HG03457 (cell line): ENCODE measurements at regions not wholly inside any gene's neighbourhood (a gene's known extent, or its start where the extent isn't known, plus 50 kb on each side); places are given as distances from the start of the nearest gene placed in this dataset.

Experiments
- ATAC-seq: cut with Tn5 transposase; IDR thresholded peaks from one replicate; pipeline ENCODE4 v1.9.1; 2021; ENCODE audit warnings: moderate number of reproducible peaks; ENCODE audit not compliant: unreplicated experiment

GRCh38 chr5:158380661-158381060, 521.7 kb upstream of the CLINT1 start:
- no peak for ATAC-seq

DNA sequence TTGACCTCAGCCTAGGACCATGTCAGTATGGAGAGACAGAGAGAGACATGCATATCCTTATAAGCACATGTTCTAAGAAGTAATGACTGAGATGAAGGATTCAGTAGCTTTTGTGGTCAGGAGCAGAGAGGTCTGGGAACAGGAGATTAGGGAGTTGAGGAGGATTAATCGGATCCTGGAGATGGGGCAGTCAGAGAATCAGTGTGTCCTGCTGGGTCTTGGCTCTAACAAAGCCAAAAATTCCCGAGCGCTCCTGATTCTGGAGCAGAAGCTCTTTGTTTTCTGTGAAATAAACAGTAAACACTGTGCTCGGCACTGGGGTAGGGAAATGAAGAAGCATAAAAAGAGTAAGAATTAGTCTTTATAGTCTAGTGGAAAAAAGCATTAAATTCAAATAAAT, 520.0 kb upstream of the CLINT1 start:
- no peak for ATAC-seq

DNA sequence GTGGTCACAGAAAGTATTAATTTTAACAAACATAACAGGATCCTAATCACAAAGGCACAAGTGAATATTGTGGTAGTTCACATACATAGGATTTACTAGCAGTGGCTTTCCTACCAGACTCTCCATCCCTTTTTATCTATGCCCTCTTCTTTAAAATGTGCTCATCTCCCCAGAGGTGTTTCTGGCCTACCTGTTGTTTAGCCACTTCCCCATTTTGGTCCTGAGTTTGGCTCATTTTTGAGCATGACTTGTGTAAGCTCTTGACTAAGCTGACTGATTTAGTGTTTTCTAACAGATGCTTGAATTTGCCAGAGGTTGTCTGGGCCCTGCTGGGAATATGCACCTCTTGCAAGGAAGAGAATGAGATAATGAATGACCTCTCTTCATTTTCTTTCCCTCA, 517.7 kb upstream of the CLINT1 start:
- ATAC-seq = no peak

DNA sequence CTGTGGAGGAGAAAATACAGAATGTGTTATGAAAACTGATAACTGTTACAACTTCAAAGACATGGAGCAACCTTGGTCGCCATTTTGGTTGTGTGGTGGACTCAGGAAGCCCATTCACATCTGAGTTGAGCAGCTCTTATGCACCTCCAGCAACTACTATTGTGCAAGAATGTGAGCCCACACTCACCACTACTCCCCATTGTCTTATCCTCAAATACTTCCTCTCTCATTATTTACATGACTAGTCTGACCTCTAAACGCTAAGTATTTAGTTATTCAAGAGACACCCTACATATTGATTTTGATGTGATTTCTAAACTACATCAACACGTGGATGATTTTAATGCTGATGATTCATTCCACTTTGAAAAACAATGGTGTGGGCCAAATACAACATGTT, 516.6 kb upstream of the CLINT1 start:
- no peak for ATAC-seq

GRCh38 chr5:158373608-158374395, 514.9 kb upstream of the CLINT1 start:
- ATAC-seq = no peak

GRCh38 chr5:158369241-158369640, 510.3 kb upstream of the CLINT1 start:
- no peak for ATAC-seq

DNA sequence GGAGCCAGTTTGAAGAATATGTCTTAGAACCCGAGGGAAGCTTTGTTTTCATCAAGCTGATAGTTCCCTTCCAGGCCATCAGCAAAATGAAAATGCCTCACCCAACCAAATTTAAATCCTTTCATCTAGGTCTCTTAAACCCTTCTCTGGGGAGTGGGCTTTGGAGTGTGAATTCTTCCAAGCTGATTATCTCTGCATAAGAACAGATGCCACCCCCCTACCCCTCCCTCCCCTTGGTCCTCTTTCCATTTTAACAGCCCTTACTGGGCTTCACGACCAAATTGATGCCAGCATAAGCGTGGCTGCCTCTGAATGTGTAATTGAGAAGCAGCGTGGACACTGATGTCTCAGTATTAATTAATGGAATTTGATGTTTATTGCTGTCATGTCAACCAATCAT, 509.7 kb upstream of the CLINT1 start:
- no peak for ATAC-seq

DNA sequence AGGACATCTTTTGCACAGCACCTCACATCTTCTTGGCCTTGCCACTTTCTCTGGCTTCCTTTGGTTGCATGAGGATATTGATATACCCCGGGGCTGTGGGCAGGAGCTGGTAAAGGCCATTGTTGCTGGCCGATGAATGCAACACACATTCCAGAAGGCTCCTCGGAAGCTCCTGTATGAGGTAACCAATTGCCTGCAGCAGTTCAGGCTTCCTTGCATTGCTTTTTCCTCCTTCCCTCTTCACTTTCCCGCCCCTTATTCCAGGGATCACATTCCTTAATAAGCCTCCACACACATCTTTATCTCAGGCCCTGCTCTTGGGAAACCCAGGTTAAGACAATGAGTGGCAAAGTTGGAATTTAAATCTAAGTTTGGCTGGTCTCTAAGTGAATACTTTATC, 505.4 kb upstream of the CLINT1 start:
- ATAC-seq = no peak

GRCh38 chr5:158354958-158355357, 496.0 kb upstream of the CLINT1 start:
- no peak for ATAC-seq

- no peak for ATAC-seq
Observed at GRCh38 chr5:158351485-158352125, 492.7 kb upstream of the CLINT1 start.

GRCh38 chr5:158349987-158350386, 491.0 kb upstream of the CLINT1 start:
- ATAC-seq = no peak

DNA sequence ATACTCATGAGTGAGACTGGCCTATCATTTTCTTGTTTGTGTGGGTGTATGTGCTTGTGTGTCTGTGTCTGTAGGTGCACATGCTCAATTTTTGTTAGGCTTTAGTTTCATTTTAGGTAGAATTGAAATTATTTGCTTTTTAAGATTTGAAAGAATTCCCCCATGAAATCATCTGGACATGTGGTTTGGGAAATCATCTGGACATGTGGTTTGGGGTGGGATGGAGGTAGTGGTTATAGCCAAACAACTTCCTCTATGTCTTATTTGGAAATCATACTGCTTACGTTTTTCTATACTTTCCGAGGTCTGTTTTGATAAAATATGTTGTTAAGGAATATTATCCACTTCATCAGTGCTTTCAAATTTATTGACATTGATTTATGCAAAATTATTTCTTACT, 485.4 kb upstream of the CLINT1 start:
- ATAC-seq = no peak

DNA sequence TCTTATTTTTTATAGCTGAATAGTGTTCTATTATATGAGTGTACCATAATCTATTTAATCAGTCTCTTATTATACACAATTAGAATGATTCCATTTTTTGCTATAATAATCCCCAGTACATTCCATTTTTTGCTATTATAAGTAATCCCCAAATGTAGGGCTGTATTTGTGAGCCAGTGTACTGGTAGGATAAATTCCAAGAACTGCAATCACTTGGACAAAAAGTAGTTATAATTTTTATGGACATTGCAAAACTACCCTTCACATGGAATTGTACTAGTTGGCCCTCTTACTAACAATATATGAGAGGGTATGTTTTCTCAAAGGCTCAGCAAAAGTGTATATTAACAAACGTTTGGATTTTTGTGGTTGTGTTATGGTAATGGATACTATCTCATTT, 481.7 kb upstream of the CLINT1 start:
- ATAC-seq = no peak

DNA sequence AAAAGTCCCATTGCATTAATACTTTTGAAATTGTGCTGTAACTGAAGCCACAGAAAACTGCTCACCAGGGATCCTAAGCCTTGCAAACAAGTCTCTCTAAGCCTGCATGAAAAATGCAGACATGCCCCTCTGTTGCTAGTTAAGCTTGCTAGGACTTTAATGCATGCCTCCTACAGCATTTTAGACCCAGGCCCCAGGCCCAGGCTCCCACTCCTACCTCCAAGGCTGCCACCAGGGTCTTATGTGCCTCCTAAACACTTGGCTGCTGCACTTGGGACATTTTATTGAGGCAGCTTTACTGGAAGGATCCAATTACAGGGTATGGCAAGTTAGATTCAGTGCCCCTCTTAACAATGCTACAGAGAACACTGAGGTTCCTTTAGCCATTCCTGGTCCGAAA, 467.3 kb upstream of the CLINT1 start:
- no peak for ATAC-seq

DNA sequence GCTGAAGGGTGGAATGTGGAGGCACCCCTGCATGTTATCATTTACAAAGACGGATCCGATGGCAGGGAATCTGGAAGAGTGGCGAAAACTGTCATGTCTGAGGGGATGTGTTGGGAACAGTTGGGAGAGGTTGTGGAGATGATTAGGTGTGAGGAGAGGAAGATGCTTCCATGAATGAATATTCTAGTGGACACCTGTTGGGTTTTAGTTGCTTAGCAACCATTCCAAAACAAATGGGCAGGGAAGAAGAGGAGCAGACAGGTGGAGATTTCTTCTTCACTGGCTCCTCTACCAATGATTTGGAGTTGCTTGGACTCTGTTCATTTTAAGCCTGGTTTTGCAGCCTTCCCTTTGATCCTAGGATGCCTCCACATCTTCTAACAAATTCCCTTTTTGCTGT, 465.3 kb upstream of the CLINT1 start:
- no peak for ATAC-seq

DNA sequence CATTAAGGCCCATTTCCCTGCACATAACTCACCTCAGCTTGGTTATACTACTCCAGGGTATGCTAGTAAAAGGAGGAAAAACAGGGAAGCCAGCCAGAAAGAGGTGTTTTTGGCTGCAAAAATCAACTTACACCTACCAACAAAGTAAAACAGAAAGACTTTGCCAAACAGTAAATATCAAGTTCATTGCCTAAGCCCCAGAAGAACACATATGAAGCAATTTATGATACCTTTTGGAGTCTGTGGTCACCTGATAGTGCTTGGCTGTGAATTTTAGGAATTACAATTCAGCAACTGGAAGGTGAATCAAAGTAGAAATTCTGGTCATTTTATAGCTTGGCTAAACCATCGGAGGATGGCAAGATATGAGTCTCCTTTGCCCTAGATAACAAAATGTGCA, 463.7 kb upstream of the CLINT1 start:
- ATAC-seq = no peak

DNA sequence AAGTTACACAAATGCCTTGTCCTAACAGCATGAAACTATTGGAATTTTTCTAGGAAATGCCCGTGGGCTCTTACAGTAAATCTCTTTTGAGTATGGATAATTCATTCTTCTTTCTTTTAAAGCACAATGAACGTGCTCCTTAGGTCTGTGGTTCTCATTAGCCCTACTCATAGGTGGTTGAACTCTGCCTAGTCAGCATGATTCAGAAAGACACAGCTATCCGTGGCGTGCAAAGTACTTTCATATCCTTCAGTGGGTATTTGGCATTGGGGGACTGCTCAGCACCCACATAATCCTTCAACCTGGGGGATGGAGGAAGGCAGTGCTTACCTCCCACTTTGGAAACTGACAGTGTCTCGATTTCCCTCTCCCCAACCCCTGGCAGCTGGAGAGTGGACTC, 462.0 kb upstream of the CLINT1 start:
- ATAC-seq = no peak

DNA sequence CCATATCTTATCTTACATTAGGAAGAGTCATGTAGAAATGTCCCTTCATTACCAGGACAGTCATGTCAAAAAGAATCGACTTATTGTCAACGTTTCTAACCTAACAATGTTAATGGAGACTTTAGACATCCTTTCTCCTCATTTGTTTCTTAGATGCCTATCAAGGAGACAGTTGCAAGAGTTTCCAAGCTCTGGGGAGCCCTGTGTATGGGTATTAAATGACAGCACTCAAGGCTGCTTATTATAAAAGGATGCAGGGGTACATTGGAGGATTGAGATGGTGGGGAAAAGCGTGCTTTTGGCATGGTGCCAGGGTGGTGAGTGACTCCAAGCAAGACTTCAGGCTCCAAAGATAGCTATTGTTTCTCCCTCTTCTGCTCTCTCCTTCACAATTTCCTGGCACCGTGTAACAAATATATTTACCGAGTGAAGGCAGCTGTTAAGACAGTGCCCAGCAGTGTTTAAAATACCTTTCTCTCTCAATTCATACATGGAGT, 461.3 kb upstream of the CLINT1 start:
- no peak for ATAC-seq

GRCh38 chr5:158317507-158317906, 458.6 kb upstream of the CLINT1 start:
- ATAC-seq = no peak

DNA sequence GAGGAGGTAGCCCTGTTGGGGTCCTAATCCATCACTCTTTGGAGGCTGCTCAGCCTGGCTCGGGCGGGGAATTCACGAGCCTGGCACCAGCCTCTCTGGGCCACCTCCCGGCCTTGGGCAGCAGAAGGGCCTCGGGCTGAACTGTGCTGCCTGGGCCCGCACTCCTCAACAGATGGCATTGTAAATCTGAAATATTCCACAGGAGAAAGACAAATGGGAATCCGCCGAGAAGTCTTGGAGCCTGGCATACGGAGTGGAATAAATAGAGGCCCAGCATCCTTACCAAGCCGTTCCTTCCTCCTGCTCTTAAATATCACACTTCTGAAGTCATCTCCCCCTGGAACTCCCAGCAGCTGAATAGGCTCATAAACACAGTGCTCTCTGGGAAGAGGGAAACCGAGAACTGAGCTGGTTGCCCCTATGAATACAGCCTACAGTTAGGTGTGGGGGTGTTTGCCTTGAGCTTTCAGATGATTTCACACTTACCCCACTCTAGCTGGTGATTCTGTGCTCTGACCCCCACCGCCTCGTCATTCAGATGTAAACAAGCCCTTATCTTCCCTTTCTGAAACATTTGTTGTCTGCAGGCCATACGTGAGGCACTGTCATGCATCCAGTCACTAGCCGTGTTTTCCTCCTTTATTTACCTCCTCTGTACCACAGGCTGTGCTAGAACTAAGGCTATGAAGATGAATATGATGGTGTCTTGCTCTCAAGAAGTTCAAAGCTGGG, 455.0 kb upstream of the CLINT1 start:
- ATAC-seq = no peak

DNA sequence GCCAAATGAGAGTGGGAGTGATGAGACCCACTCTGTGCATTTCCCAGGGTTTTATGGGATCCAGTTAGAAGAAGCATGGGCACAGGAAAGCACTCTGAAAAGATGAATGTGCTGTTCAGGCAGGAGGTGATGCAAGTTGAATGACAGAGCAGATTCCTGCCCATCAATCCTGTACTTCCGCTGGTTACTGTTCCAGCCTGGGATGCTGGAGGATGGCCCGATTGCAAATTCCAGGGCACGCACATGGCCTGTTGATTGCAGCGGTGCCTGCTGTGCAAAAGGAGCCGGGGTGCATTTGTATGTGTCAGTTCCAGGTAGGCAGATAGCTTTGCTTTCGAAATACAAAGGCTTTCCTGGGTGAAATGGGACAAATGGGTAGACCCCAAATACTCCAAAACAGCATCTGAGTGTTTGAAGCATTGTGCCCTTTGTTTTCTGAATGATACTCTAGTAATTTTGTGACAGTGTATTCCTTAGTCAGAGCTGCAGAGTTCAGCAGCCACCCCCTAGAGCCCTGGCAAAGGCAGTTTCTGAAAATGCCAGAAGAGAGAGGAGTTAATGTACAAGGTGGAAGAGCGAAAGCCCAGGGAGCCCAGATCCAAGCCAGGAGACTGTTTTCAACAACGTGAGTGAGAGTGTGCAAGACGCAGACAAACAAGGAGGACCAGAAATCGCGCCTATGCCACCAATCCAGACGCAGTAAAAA, 454.2 kb upstream of the CLINT1 start:
- ATAC-seq = no peak
